WI38 (cell line): ENCODE measurements at regions not wholly inside any gene's neighbourhood (a gene's known extent, or its start where the extent isn't known, plus 50 kb on each side); places are given as distances from the start of the nearest gene placed in this dataset.

Experiments used
- H3K4me3 ChIP-seq: 2 replicates; pipeline ENCODE4 v1.5.1; 2011; ENCODE audit warnings: low read depth, mild to moderate bottlenecking, control low read depth, low read length
- TF ChIP-seq, protein P1 (sequence below): IDR thresholded peaks from 2 replicates; pipeline ENCODE4 v1.5.1; 2012; ENCODE audit warnings: low read depth, mild to moderate bottlenecking, control low read depth, low read length

- H3K4me3 ChIP-seq, result no peak overlapping the region
- TF ChIP-seq, protein P1, sequence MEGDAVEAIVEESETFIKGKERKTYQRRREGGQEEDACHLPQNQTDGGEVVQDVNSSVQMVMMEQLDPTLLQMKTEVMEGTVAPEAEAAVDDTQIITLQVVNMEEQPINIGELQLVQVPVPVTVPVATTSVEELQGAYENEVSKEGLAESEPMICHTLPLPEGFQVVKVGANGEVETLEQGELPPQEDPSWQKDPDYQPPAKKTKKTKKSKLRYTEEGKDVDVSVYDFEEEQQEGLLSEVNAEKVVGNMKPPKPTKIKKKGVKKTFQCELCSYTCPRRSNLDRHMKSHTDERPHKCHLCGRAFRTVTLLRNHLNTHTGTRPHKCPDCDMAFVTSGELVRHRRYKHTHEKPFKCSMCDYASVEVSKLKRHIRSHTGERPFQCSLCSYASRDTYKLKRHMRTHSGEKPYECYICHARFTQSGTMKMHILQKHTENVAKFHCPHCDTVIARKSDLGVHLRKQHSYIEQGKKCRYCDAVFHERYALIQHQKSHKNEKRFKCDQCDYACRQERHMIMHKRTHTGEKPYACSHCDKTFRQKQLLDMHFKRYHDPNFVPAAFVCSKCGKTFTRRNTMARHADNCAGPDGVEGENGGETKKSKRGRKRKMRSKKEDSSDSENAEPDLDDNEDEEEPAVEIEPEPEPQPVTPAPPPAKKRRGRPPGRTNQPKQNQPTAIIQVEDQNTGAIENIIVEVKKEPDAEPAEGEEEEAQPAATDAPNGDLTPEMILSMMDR, result no peak
Observed at GRCh38 chr4:31088600-31089230, 368.5 kb downstream of the PCDH7 start.

GRCh38 chr4:31089815-31090214 is 369.6 kb downstream of the PCDH7 start:
- no peak overlapping the region for H3K4me3 ChIP-seq
- TF ChIP-seq, protein P1, result no peak

DNA sequence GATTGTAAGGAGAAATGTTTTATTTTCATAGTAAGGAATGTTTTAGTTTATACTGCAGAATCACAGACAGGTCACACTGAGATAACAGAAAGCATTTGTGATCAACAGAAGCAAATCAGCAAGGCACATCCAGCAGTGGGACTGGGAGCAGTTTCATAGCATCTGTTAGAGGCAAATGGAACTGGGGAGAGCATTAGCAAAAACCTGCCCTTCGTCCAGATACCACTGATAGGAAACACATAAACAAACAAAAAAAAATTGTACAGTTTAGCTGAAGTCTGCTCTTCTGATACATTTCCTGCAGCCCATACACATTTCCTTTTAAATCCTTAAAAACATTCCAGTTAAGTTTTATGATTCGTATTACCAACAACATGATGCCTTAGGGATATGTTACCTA is 374.3 kb downstream of the PCDH7 start:
- TF ChIP-seq, protein P1, result no peak
- H3K4me3 ChIP-seq, result no peak overlapping the region

DNA sequence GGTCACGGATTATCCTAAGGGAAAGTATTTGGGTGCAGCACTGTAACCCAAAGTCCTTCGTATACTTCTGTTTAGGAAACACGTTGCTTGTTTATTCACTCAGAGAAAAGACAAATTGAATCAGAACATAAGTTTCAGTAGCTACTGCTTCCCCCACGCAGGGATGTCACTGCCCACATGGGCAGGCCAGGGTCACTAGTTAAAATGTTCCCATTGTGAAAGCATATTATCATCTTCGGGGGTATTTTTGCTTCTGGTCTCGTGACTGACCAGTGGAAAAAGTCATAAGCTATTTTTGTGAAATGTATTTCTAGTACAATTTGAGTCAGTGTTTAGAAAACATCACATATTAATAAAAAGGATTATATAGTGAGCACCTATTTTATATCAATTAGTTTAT is 377.8 kb downstream of the PCDH7 start:
- H3K4me3 ChIP-seq, result no peak overlapping the region
- TF ChIP-seq, protein P1, result no peak

DNA sequence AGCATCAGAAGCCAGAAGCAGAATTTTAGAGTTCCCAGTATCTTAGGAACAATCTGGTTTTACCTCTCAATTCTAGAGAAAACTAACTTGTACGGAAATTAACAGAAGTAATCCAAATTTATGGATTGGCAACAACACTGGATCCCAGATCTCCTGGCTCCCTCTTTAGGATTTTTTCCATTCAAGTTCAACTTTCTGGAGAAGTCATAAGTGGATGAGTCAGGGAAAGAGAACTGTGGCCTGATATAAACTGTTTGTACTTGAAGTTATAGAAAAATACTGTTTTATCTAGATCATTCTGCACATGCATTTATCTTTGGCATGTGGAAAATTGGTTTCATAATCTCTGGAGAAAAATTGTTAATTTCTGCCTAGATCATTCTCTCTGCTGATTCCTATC is 380.4 kb downstream of the PCDH7 start:
- TF ChIP-seq, protein P1, result no peak
- no peak overlapping the region for H3K4me3 ChIP-seq

DNA sequence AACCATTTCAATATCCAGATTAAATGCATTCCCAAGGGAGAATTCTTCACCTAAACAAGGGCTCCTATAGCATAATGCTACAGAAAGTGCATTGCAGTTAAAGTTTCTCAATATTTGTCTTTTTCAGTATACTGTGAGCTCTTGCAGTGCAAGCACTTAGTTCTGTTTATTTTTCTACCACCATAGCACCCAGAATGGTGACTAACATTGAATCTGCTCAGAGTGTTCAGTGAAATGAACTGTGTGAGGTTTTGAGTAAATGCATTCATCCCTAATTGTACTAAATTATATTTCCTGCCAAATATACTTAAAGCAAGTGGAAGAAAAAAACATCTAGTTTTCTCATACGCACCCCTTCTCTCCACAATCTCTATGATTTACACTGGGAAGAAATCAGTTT is 383.9 kb downstream of the PCDH7 start:
- H3K4me3 ChIP-seq, result no peak overlapping the region
- TF ChIP-seq, protein P1, result no peak

DNA sequence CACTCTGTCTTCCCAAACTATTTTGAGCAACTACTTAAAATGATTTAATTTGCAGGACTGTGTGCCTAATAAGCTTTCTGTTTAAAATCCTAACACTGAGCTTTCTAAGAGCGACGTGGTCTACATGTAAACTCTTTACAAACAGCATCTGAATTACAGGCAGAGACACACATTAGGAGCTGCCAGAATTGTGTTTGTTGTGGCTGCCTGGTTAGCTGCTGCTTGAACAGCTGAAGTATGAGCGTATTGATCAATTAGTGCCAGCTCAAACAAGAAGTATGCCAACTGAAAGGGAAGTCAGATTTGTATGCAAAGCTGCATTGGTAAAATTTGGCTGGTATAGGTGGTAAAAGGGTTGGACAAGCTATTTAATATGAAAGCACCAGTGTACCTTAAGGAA is 384.4 kb downstream of the PCDH7 start:
- H3K4me3 ChIP-seq, result no peak overlapping the region
- TF ChIP-seq, protein P1, result no peak
